Body of pancreas (tissue), 4 donors: ENCODE measurements at regions not wholly inside any gene's neighbourhood (a gene's known extent, or its start where the extent isn't known, plus 50 kb on each side); places are given as distances from the start of the nearest gene placed in this dataset.

Source experiments
- POLR2A ChIP-seq, 3 donors: fragments of 450-650 bp; IDR thresholded peaks; one replicate each; pipeline ENCODE4 v1.6.1; 2016; ENCODE audit warnings: antibody characterized with exemption in 3 of 3, mild to moderate bottlenecking in 2 of 3
- TF ChIP-seq, protein P1 (sequence below), 7 experiments: fragments of 450-650 bp in 4 of 7; fragments of 200-600 bp in 3 of 7; sonication (generic) in 3 of 7; IDR thresholded peaks; one replicate each; pipeline ENCODE4 v1.5.1; 2016 to 2019; ENCODE audit warnings: antibody characterized with exemption in 7 of 7

DNA sequence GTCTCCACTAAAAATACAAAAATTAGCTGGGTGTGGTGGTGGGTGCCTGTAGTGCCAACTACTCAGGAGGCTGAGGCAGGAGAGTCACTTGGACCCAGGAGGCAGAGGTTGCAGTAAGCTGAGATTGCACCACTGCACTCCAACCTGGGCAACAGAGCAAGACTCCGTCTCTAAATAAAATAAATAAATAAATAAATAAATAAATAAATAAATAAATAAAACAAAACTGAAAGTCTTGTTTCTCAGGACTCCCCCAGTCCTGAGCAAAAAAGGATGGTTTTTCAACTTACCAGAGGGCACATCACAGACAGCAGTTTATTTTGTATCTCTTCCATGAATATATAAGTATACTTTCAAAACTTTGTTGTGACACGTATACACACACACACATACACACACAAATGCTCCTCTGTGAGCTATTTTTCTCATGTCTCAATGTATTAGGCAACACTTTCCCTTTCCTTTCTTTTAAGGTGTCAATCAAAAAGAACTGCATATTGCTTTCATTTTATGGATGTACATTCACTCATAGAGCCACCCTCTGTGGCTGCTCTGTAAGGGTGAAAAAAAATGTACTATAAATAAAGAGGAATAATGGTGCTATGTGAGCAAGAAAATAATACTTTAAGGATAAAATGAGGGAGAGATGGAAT lies 54.8 kb upstream of the MITF start:
- TF ChIP-seq, protein P1, sequence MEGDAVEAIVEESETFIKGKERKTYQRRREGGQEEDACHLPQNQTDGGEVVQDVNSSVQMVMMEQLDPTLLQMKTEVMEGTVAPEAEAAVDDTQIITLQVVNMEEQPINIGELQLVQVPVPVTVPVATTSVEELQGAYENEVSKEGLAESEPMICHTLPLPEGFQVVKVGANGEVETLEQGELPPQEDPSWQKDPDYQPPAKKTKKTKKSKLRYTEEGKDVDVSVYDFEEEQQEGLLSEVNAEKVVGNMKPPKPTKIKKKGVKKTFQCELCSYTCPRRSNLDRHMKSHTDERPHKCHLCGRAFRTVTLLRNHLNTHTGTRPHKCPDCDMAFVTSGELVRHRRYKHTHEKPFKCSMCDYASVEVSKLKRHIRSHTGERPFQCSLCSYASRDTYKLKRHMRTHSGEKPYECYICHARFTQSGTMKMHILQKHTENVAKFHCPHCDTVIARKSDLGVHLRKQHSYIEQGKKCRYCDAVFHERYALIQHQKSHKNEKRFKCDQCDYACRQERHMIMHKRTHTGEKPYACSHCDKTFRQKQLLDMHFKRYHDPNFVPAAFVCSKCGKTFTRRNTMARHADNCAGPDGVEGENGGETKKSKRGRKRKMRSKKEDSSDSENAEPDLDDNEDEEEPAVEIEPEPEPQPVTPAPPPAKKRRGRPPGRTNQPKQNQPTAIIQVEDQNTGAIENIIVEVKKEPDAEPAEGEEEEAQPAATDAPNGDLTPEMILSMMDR (IDR thresholded peaks at IDR 0.05): no peak
- no peak for TF ChIP-seq POLR2A (IDR thresholded peaks at IDR 0.05)
